Effector memory CD8-positive, alpha-beta T cell (primary cell): ENCODE measurements at regions not wholly inside any gene's neighbourhood (a gene's known extent, or its start where the extent isn't known, plus 50 kb on each side); places are given as distances from the start of the nearest gene placed in this dataset.

Source experiments
- ATAC-seq: fragments of 150-1000 bp; cut with Tn5 transposase; replicated peaks from 2 replicates; pipeline ENCODE4 v1.10.0; 2021; ENCODE audit warnings: mild to moderate bottlenecking, moderate library complexity
- DNase-seq, 3 experiments: peaks; one replicate each; pipeline ENCODE4 v3.0.0; 2021
- H3K27ac Mint-ChIP-seq, 2 donors: one replicate each; pipeline ENCODE4 v1.8.0; 2022; ENCODE audit warnings: mild to moderate bottlenecking in 2 of 2, mixed read lengths in 2 of 2, moderate library complexity in 2 of 2
- H3K27me3 Mint-ChIP-seq, 2 donors: one replicate each; pipeline ENCODE4 v1.8.0; 2022; ENCODE audit warnings: mixed read lengths in 2 of 2
- H3K36me3 Mint-ChIP-seq: one replicate; pipeline ENCODE4 v1.8.0; 2022; ENCODE audit warnings: mild to moderate bottlenecking, moderate library complexity, mixed read lengths; ENCODE audit not compliant: insufficient read depth
- H3K4me1 Mint-ChIP-seq, 2 donors: one replicate each; pipeline ENCODE4 v1.8.0; 2022; ENCODE audit warnings: low read depth in 2 of 2, mixed read lengths in 2 of 2
- H3K4me3 Mint-ChIP-seq, 2 donors: one replicate each; pipeline ENCODE4 v1.8.0; 2022; ENCODE audit warnings: mild to moderate bottlenecking in 2 of 2, mixed read lengths in 2 of 2, moderate library complexity in 2 of 2
- H3K9me3 Mint-ChIP-seq, 2 donors: one replicate each; pipeline ENCODE4 v1.8.0; 2022; ENCODE audit warnings: mixed read lengths in 2 of 2

GRCh38 chr6:158870649-158870957 lies 51.4 kb upstream of the EZR start:
- peaks cover 29% of the 10 kb centered on the region for H3K36me3 Mint-ChIP-seq
- H3K27me3 Mint-ChIP-seq, result no peaks in the 10 kb centered on the region
- H3K4me3 Mint-ChIP-seq, result peak overlapping the region; percentile 80 to 90
- peaks cover 19 to 26% of the 10 kb centered on the region in 2 donors for H3K4me1 Mint-ChIP-seq
- DNase-seq, result no peak
- ATAC-seq, result no peak
- no peaks in the 10 kb centered on the region for H3K9me3 Mint-ChIP-seq
- peak overlapping the region; percentile 99 to 100 for H3K27ac Mint-ChIP-seq

GRCh38 chr6:158869826-158870648 lies 50.9 kb upstream of the EZR start:
- Mint-ChIP-seq H3K27ac (peak overlapping the region; percentile 99 to 100), H3K9me3 (no peaks in the 10 kb centered on the region), H3K4me1 (peaks cover 19 to 26% of the 10 kb centered on the region in 2 donors), H3K27me3 (no peaks in the 10 kb centered on the region), H3K4me3 (peak overlapping the region; percentile 80 to 90), H3K36me3 (peaks cover 29% of the 10 kb centered on the region)
- DNase-seq (peak in 2 of 3 experiments; percentile 57 to 87), ATAC-seq (peak; percentile 81)

- Mint-ChIP-seq H3K36me3 (peaks cover 29% of the 10 kb centered on the region), H3K4me3 (peak overlapping the region; percentile 80 to 90), H3K9me3 (no peaks in the 10 kb centered on the region), H3K4me1 (peaks cover 19 to 26% of the 10 kb centered on the region in 2 donors), H3K27me3 (no peaks in the 10 kb centered on the region), H3K27ac (peak overlapping the region; percentile 99 to 100)
- DNase-seq (peak; percentile 96 to 97 (median 97)), ATAC-seq (peak; percentile 61)
Observed at GRCh38 chr6:158868890-158869825, 50.0 kb upstream of the EZR start.
